PFSK-1 (cell line): ENCODE measurements at regions not wholly inside any gene's neighbourhood (a gene's known extent, or its start where the extent isn't known, plus 50 kb on each side); places are given as distances from the start of the nearest gene placed in this dataset.

Experiments
- FOXP2 ChIP-seq: optimal IDR thresholded peaks from 2 replicates; pipeline ENCODE3; 2011; ENCODE audit warnings: borderline replicate concordance, control low read depth, inconsistent platforms; ENCODE audit not compliant: insufficient read depth; ENCODE audit errors: extremely low read length, extremely low read depth
- POLR2AphosphoS5 ChIP-seq: IDR thresholded peaks from 2 replicates; pipeline ENCODE4 v1.6.1; 2012; ENCODE audit warnings: low read depth, mild to moderate bottlenecking, control low read depth, low read length, moderate library complexity
- SIN3A ChIP-seq: IDR thresholded peaks from 2 replicates; pipeline ENCODE4 v1.6.1; 2012; ENCODE audit warnings: mild to moderate bottlenecking, low read length, moderate library complexity, borderline replicate concordance; ENCODE audit not compliant: insufficient read depth
- TAF1 ChIP-seq: IDR thresholded peaks from 2 replicates; pipeline ENCODE4 v1.6.1; 2012; ENCODE audit warnings: low read length, control low read depth, borderline replicate concordance; ENCODE audit not compliant: insufficient read depth
- TF ChIP-seq, protein P1 (sequence below), 2 experiments: IDR thresholded peaks; 2 replicates each; pipeline versions ENCODE4 v1.6.1 to v1.8.0; 2011 to 2012; ENCODE audit warnings: low read depth in 2 of 2, low read length in 2 of 2, control low read depth in 1 of 2, inconsistent platforms in 1 of 2, mild to moderate bottlenecking in 1 of 2, moderate library complexity in 1 of 2; ENCODE audit not compliant: insufficient read depth in 1 of 2

DNA sequence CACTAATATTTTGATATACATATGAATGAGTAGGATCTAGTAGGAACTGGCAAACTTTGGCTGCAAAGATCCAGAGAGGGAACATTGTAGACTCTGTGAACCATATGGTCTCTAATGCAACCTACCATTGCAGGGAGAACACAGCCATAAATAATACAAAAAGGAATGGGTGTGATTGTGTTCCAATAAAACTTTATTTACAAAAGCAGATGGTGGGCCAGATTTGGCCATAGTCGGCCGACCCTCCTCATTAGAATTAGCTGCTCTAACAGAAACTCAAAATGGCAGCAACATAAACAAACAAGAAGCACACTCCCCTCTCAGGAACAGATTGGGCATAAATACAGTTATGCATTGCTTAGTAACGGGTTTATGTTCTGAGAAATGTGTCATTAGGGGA lies 198.1 kb upstream of the RBPJ start:
- TF ChIP-seq SIN3A (no peak), TAF1 (no peak), FOXP2 (no peak), POLR2AphosphoS5 (no peak)
- TF ChIP-seq, protein P1, sequence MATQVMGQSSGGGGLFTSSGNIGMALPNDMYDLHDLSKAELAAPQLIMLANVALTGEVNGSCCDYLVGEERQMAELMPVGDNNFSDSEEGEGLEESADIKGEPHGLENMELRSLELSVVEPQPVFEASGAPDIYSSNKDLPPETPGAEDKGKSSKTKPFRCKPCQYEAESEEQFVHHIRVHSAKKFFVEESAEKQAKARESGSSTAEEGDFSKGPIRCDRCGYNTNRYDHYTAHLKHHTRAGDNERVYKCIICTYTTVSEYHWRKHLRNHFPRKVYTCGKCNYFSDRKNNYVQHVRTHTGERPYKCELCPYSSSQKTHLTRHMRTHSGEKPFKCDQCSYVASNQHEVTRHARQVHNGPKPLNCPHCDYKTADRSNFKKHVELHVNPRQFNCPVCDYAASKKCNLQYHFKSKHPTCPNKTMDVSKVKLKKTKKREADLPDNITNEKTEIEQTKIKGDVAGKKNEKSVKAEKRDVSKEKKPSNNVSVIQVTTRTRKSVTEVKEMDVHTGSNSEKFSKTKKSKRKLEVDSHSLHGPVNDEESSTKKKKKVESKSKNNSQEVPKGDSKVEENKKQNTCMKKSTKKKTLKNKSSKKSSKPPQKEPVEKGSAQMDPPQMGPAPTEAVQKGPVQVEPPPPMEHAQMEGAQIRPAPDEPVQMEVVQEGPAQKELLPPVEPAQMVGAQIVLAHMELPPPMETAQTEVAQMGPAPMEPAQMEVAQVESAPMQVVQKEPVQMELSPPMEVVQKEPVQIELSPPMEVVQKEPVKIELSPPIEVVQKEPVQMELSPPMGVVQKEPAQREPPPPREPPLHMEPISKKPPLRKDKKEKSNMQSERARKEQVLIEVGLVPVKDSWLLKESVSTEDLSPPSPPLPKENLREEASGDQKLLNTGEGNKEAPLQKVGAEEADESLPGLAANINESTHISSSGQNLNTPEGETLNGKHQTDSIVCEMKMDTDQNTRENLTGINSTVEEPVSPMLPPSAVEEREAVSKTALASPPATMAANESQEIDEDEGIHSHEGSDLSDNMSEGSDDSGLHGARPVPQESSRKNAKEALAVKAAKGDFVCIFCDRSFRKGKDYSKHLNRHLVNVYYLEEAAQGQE (IDR thresholded peaks at IDR 0.05; ENCODE audit: insufficient read depth in 1 of 2, low read depth in 2 of 2, low read length in 2 of 2) = no peak

DNA sequence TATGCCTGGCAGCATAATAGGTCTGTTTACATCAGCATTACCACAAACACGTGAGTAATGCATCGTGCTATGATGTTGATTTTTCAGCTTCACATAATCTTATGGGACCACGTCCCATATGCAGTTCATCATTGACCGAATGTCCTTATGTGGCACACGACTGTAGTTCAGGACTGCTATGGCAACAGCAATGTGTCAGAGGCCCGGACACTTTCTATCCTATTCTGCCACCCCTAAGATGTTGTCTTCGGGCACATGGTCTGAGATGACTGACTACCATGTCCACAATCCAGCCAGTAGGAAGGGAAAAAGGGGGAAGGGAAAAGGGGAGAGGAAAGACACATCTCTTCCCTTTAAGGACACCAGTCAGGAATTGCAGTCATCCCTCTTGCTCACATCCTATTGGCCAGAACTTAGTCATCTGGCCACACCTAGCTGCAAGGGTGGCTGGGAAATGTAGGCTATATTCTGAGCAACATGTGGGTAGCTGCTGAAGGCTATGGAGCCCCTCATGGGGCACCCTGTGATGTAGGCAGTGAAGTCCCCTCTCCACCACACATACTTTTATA lies 196.0 kb upstream of the RBPJ start:
- TF ChIP-seq FOXP2 = no peak

DNA sequence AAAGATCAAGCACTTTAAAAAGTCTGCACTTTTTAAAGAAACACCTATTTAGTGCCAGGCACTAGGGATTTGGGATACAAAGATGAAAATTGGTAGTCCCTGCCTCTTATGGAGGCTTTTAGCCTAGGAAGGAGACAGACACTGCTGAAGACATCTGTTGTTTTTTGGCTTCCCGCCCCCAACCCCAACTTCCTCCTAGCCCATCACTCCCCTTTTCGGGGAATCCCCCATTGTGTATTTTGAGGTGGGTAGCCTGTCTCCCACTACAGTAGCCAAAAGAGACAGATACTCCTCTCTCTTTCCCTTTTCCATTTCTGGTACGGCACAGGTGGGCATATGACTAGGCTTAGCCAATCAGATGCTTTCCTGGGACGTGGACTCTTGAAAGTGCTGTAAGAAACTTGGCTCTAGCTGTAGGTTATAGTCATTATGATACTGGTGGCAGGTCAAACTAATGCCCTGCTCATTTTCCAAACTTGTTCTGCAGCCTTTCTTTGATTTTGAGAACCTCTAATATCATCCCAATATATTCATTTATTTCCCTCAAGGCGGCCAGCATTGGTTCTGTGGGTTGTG lies 194.6 kb upstream of the RBPJ start:
- TF ChIP-seq, protein P1 (IDR thresholded peaks at IDR 0.05; ENCODE audit: insufficient read depth in 1 of 2, low read depth in 2 of 2, low read length in 2 of 2) = no peak
- TF ChIP-seq TAF1 = no peak
- no peak for TF ChIP-seq FOXP2
- no peak for TF ChIP-seq SIN3A
- TF ChIP-seq POLR2AphosphoS5 = no peak

DNA sequence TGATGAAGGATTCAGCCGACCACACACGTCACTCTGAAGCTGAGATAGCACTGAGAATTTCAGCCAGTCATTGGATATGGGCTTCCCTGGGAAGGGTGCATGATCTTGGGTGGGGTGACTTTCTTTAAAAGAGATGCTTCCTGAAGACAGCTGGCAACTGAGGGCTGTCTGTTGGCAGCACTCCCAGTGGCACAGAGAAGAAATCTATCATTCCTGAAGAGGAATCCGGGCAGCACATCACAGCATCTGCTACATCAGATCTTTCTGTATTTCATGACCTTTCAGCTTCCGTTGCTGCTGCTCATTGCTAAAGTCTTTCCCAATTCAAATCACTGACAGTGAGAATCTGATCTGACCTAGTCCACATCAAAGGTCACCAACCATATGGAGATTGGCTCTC lies 193.8 kb upstream of the RBPJ start:
- TF ChIP-seq POLR2AphosphoS5 = no peak
- no peak for TF ChIP-seq SIN3A
- no peak for TF ChIP-seq TAF1
- TF ChIP-seq, protein P1 (IDR thresholded peaks at IDR 0.05; ENCODE audit: insufficient read depth in 1 of 2, low read depth in 2 of 2, low read length in 2 of 2) = no peak
- TF ChIP-seq FOXP2 = no peak

DNA sequence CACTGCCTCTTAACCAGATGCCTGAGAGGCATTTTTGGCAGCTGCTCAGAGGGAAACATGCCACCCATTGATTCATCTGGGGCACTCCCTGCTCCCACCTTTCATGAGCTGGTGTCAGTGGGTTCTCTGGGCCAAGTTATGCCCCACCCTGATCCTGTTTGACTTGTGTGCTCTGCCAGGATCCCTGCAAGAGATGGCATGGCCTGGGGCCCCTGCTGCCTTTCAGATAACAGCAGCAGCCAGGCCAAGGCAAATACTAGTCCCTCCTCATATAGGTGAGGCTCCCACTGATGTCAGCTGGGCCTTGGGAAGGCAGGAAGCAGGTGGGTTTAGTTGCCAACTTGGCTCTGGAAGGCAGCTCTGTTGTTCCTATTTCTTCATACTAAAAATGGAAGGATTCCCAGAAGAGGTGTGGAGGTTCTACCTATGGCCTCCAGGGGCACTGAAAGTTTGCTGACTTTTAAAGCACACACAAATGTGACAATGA lies 192.9 kb upstream of the RBPJ start:
- no peak for TF ChIP-seq FOXP2
- no peak for TF ChIP-seq POLR2AphosphoS5
- no peak for TF ChIP-seq SIN3A
- no peak for TF ChIP-seq TAF1
- TF ChIP-seq, protein P1 (IDR thresholded peaks at IDR 0.05; ENCODE audit: insufficient read depth in 1 of 2, low read depth in 2 of 2, low read length in 2 of 2) = no peak
